GM12892 (cell line): ENCODE measurements at regions not wholly inside any gene's neighbourhood (a gene's known extent, or its start where the extent isn't known, plus 50 kb on each side); places are given as distances from the start of the nearest gene placed in this dataset.

Source experiments
- DNase-seq: peaks from one replicate; pipeline ENCODE4 v3.0.0; 2011; ENCODE audit not compliant: insufficient read length
- FAIRE-seq: peaks from 2 replicates; lab custom pipeline; 2011; peaks lifted over from hg19 to GRCh38; lab: Jason Lieb, UNC
- POLR2A ChIP-seq: IDR thresholded peaks from 2 replicates; pipeline ENCODE4 v1.6.1; 2011; ENCODE audit warnings: low read depth, low read length, control low read depth
- POLR2AphosphoS5 ChIP-seq: IDR thresholded peaks from 2 replicates; pipeline ENCODE4 v1.6.1; 2011; ENCODE audit warnings: low read depth, low read length, control low read depth
- TAF1 ChIP-seq: IDR thresholded peaks from 2 replicates; pipeline ENCODE4 v1.6.1; 2011; ENCODE audit warnings: low read depth, mild to moderate bottlenecking, control low read depth, low read length, borderline replicate concordance

DNA sequence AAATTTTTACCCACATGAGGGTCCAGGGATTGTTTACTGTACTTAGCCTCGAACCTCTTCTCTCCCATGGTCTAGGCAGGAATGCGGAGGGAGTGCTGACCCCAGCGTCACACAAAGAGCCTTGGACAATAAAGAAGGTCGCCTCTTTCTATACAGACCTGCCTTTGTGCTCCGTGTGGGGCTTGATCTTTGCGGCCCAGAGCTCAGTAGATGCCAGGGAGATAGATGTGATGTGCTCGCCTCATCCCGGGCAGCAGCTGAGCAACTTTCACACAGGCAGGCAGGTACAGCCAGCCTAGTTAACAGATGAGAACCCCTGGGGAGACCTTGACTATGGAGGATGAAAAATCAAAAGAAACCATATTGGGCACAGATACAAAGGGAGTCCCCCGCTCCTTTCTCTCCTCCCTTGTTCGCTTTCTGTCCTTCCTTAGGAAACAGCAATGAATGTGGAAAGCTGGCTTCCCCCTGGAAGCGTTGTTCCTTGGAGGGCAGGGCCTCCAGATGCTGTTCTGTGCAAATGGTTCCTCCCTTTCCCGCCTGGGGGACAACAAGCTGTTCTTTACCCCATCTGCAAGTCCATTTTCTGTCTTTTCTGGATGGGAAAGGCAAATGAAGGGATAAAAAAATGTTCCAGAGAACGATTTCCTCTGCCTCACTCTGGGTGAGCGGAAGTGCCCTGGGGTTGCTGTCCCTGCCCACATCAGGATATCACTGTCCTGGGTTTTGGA, 128.3 kb downstream of the OLIG3 start:
- no peak for FAIRE-seq

DNA sequence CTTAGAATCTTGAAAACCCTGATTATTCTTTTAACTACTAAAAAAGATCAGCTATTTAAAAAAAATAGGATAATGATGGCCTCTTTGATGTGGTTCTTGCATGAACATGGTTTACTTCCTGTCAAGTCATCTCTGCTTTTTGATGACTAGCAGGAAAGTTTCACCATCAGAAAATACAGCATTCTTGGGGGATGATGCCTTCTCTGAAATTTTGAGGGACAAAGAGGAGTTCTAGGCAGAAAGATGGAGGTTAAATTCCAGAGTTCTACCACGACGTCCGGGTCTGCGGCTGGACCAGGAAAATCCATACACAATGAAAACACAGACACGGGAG, 130.4 kb downstream of the OLIG3 start:
- TF ChIP-seq TAF1 (no peak), POLR2A (no peak), POLR2AphosphoS5 (no peak)
- FAIRE-seq (no peak), DNase-seq (no peak)

More for the DNA sequence above, 128.3 kb downstream of the OLIG3 start:
- TF ChIP-seq TAF1 (no peak), POLR2AphosphoS5 (no peak), POLR2A (no peak)
- DNase-seq: no peak

DNA sequence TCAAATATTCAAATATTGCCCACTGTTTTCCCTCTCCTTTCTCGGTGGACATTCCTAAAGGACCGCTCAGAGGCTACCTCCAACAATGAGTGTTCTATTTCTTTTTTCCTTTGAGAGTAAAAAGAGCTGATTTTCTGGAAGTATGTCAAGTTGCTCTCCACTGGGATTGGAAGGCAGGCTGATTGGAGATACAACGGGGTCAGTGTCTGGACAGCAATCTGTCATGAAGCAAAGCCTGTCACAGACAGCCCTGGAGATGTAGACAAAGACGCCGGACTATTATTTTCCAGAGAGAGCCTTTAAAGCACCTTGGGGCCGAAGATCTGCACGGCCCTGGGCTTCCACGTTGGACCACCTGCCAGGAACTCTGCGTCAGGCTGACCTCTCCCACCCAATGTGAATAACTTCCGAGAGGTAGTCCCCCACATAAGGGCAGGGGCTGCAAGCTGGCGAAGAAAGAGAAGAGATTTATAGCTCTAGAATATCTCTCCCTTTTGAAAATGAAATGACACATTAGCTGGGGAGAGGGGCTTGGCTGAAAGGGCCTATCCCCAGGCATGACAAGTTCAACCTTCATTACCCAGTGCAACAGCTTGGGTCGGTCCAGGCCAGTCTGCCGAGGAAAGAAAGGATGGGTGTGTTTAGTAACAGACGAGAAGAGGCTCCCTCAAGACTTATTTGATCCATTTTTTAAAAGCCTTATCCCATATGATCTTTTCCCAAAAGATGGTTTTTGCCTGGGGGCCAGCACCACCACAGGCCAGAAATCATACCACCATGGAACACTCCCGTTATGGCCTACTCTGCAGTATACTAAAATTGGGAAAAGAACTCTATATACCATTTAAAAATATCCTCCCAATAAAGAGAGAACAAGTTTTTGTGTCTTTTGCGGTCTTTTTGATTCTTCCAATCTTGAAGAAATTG, 131.1 kb downstream of the OLIG3 start:
- TF ChIP-seq POLR2A: no peak
- no peak for TF ChIP-seq POLR2AphosphoS5
- no peak for TF ChIP-seq TAF1
- FAIRE-seq: no peak
- DNase-seq: no peak

DNA sequence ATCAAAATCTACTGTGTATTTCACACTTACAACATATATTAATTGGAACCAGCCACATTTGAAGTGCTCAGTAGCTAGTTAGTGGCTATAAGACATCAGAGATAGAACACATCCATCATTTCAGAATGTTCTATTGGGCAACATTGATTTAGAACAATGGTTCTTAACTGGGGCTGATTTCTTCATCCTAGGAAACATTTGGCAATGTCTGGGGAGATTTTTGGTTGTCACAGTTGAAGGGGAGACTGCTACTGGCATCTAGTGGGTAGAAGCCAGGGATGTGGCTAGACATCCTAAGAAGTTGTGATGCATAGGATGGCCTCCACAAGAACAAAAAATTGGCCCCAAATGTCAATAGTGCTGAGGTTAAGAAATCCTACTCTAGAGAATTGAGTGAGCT, 132.5 kb downstream of the OLIG3 start:
- TF ChIP-seq POLR2A (no peak), POLR2AphosphoS5 (no peak), TAF1 (no peak)
- no peak for FAIRE-seq
- no peak for DNase-seq

DNA sequence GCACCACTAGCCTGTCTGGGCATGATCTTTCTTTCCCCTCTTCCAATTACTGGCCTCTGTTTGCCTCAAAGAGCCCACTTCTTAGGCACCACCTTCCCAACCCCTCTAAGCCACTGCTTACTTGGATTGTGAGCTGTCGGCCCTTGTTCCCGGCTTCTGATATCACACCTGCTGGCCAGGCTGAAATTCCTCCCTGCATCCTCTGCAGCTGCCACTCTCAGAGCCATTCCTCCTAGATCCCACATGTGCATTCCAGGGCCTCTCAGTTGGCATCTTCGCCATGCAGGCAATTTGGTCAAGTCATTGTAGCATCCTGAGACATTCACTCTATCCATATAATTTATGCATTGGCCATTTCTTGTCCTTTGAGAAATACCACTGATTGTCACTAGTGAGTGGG, 135.9 kb downstream of the OLIG3 start:
- TF ChIP-seq POLR2AphosphoS5: no peak
- TF ChIP-seq TAF1: no peak
- TF ChIP-seq POLR2A: no peak
- FAIRE-seq: no peak
- DNase-seq: no peak

DNA sequence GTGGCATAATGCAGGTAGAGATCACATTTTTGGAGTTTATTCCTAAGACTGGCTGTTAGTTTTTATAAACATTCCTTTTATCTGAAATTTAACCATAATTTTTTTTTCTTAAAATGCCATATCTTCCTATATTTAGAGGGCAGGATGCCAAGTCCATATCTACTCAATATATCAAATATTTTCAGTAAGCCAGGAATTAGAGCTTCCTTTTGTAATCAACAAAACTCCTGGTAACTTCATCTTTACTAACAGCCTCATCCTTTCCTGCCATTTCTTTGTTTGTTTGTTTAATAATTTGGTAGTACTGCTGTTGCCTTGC, 136.3 kb downstream of the OLIG3 start:
- FAIRE-seq (no peak), DNase-seq (no peak)
- TF ChIP-seq POLR2AphosphoS5 (no peak), POLR2A (no peak), TAF1 (no peak)

DNA sequence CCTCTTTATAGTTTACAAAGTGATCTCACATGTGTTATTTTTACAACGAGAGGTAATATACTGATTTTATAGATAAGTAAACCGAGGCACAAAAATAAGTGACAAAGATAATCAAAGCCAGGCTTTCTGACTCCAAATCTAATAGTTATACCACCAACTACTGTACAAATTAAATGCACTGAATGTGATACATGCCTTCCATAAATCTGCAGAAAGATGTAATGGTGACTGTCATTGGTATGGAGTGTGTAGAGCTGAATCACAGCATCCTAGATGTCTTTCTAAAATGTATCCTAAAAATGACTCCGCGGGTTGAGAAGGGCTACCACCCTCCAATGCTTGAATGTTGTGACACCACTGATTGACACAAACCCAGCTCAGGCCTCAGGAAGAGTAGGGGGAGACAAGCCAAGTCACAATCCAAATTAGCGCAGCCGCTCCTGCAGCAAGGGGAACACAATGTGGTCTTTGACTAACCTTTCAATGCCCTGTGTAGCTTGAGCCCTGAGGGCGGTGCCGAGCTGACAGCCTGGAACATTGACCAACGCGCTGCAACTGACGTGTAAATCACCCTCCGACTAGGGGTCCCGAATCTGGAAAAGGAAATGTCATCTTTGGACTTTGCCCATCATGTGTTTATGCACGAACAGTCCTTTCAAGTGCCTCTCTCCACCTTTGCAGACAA, 136.8 kb downstream of the OLIG3 start:
- TF ChIP-seq POLR2A: no peak
- no peak for TF ChIP-seq POLR2AphosphoS5
- TF ChIP-seq TAF1: no peak
- FAIRE-seq (no peak), DNase-seq (no peak)

DNA sequence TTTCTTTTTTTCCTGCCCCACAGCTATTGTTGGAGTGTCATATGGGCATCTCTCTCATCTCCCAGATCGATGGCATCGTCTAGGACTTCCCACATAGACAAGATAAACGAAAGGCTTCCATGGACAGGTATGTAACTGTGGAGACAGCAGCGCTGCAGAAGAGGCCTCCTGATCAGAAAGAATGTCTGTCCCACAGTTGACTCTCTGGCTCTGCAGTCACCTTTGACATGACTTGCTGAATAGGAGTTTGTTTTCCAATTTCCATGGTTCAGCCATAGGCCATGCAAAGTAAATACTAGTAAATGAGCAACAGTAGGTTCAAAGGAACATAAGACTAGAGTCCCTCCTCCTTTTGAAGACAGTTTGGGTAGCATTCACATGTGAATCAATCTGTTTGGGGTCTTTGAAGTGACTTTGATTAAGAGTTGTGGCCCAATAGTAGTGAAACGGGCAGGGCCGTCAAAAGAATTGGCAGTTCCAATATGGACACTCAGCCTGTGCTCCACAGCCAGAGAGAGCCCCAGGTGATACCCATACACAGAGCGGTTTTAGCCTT, 134.7 kb upstream of the IFNGR1 start:
- DNase-seq: no peak
- FAIRE-seq: peak; percentile 14
- TF ChIP-seq POLR2A: no peak
- no peak for TF ChIP-seq POLR2AphosphoS5
- TF ChIP-seq TAF1: no peak

DNA sequence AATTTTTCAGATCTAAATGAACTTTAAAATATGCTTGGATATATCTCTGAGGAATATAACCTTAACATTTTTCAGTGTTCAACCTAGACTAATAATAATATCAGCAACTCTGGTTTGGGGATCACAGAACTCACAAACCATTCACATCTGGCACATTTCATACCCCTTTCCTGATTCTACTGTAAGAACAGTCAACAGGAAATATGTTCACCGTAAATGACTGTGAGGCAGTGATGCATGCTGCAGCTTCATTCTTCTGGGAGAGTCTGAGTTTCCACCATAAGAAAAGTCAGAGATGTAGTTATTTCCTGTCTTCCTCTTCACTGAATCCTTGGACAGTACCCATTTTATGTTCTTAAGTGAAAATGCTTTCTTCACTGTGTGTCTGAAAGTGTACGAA, 134.2 kb upstream of the IFNGR1 start:
- DNase-seq (no peak), FAIRE-seq (no peak)
- TF ChIP-seq POLR2AphosphoS5: no peak
- no peak for TF ChIP-seq TAF1
- TF ChIP-seq POLR2A: no peak

DNA sequence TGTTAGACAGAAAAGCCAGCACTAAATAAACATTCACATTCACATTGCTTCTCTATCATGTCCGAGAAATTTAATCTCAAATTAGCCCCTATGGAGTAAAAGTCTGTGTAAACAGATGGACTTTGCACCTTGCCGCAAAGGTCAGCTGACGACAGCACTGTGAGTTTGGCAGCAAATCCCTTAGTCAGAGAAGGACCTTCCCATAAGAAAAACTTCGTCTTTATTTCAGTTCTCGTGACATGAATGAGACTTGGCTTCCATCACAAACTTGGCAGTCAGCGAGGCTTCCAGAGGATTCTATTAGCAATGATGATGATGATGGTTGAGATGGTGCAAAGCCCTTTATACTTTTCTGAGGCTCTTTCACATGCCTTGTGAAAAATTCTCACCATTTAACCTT, 133.7 kb upstream of the IFNGR1 start:
- peak; percentile 57 for FAIRE-seq
- no peak for TF ChIP-seq POLR2AphosphoS5
- TF ChIP-seq TAF1: no peak
- TF ChIP-seq POLR2A: no peak
- no peak for DNase-seq

DNA sequence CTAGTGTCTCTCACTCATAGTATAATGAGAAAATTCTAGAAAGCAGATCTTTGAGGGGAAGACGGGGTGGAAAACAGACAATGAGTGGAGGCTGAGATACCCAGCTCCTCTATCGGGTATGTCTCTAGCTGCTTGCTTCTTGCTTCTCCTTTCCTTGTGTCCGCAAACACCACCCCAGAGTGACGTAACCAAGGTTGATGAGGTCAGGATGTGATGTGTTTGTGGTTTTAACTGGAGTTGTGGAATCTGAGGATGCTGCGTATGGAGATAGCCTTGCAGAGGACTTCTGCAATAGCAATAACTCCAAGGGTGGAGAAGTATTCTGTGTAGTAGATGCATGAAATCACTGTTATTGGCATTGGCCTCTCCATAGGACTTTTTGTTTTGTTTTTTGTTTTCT, 132.7 kb upstream of the IFNGR1 start:
- TF ChIP-seq POLR2A (no peak), POLR2AphosphoS5 (no peak), TAF1 (no peak)
- FAIRE-seq (no peak), DNase-seq (no peak)
